SU-DHL-6 (cell line): ENCODE measurements at regions not wholly inside any gene's neighbourhood (a gene's known extent, or its start where the extent isn't known, plus 50 kb on each side); places are given as distances from the start of the nearest gene placed in this dataset.
"Not testable (repeated sequence)": the region's sequence is repeated elsewhere in the genome, so short reads cannot be mapped to it uniquely, and the experiment has no call there.

Experiments
- H2AFZ ChIP-seq: fragments of 200-600 bp; sonication (generic); 2 replicates; pipeline ENCODE4 v1.6.1; 2014; ENCODE audit warnings: low read depth, mild to moderate bottlenecking, moderate library complexity, mixed read lengths, antibody characterized with exemption, low read length; ENCODE audit not compliant: severe bottlenecking
- H3F3A ChIP-seq: fragments of 200-600 bp; shearing (Covaris generic); 2 replicates; pipeline ENCODE4 v1.6.0; 2016; ENCODE audit warnings: antibody characterized with exemption, mild to moderate bottlenecking; ENCODE audit not compliant: insufficient read depth
- H3K27ac ChIP-seq: fragments of 200-600 bp; sonication (generic); 2 replicates; pipeline ENCODE4 v1.5.1; 2016; ENCODE audit warnings: low read depth, mild to moderate bottlenecking, low read length, moderate library complexity, mixed read lengths
- H3K27me3 ChIP-seq: fragments of 200-600 bp; sonication (generic), shearing (Covaris generic); 2 replicates; pipeline ENCODE4 v1.6.0; 2014; ENCODE audit warnings: mild to moderate bottlenecking, low read length
- H3K36me3 ChIP-seq: fragments of 200-600 bp; sonication (generic); 2 replicates; pipeline ENCODE4 v1.6.1; 2014; ENCODE audit warnings: mild to moderate bottlenecking, low read length, mixed read lengths
- H3K4me2 ChIP-seq: fragments of 300-600, 200-600 bp; shearing (Covaris generic), sonication (generic); 2 replicates; pipeline ENCODE4 v1.6.0; 2014; ENCODE audit warnings: low read length, low read depth, mild to moderate bottlenecking; ENCODE audit not compliant: poor library complexity, severe bottlenecking
- H3K4me3 ChIP-seq: fragments of 200-600 bp; sonication (generic); 2 replicates; pipeline ENCODE4 v1.5.1; 2014; ENCODE audit warnings: antibody characterized with exemption, low read length, mild to moderate bottlenecking, mixed read lengths; ENCODE audit not compliant: insufficient read depth, poor library complexity, severe bottlenecking
- H3K79me2 ChIP-seq: fragments of 200-600 bp; sonication (generic); 2 replicates; pipeline ENCODE4 v1.6.1; 2014; ENCODE audit warnings: mild to moderate bottlenecking, low read length, moderate library complexity; ENCODE audit not compliant: insufficient read depth
- H3K9ac ChIP-seq: fragments of 200-600 bp; sonication (generic); 2 replicates; pipeline ENCODE4 v1.7.0; 2014; ENCODE audit warnings: mild to moderate bottlenecking, low read length
- H3K9me2 ChIP-seq: fragments of 200-600 bp; sonication (generic); replicated peaks from 2 replicates; pipeline ENCODE4 v1.6.1; 2014; ENCODE audit warnings: low read length; ENCODE audit not compliant: insufficient read depth
- H3K9me3 ChIP-seq: fragments of 200-600 bp; sonication (generic); 2 replicates; pipeline ENCODE4 v1.6.1; 2014; ENCODE audit warnings: low read length, mixed read lengths; ENCODE audit not compliant: insufficient read depth
- H4K20me1 ChIP-seq: fragments of 200-600 bp; sonication (generic); 2 replicates; pipeline ENCODE4 v1.6.1; 2014; ENCODE audit warnings: low read depth, mild to moderate bottlenecking, antibody characterized with exemption, low read length, moderate library complexity, mixed read lengths
- EZH2phosphoT487 ChIP-seq: fragments of 200-600 bp; sonication (generic), shearing (Covaris generic); conservative IDR thresholded peaks from 2 replicates; pipeline ENCODE4 v1.6.1; 2018; ENCODE audit warnings: mild to moderate bottlenecking, antibody characterized with exemption, low read length, moderate library complexity, mixed read lengths
- TF ChIP-seq, protein P1 (sequence below): fragments of 200-600 bp; sonication (generic); IDR thresholded peaks from one replicate; pipeline ENCODE4 v1.5.1; 2017; ENCODE audit warnings: antibody characterized with exemption, mild to moderate bottlenecking, low read length, moderate library complexity; ENCODE audit not compliant: insufficient read depth, poor library complexity, severe bottlenecking

DNA sequence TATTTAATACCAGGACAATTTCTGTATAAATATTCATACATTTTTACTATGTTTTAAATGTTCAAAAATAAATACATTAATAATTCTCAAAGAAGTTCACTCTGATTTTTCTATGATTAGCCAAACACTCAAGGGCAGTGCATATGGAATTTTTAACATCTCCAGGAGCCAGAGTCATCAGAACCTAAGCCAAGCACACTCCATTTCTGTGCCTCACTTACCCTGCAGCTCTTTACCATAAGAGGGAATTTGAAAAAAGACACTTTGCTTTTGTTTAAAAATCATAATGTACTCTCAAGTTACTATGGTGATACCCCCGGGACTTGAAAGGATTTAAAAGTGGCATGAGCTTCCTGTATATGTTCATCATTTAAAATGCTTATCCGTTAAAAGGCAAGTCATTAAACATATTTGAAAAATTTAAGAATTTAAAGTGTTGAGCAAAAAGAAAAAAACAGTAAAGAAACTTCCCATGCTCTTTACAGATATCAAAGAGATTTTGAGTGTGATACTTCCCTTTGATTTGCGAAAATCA, 747.4 kb upstream of the NECTIN3 start:
- Histone ChIP-seq H3K4me3 (no peak overlapping the region), H3K79me2 (no peaks in the 10 kb centered on the region), H3K9me2 (no peaks in the 10 kb centered on the region), H3K4me2 (no peak overlapping the region), H3K9ac (no peak overlapping the region), H3K27ac (no peak overlapping the region), H3K27me3 (no peaks in the 10 kb centered on the region), H4K20me1 (no peaks in the 10 kb centered on the region), H3F3A (no peaks in the 10 kb centered on the region), H2AFZ (no peak overlapping the region), H3K36me3 (no peaks in the 10 kb centered on the region), H3K9me3 (no peaks in the 10 kb centered on the region)
- TF ChIP-seq, protein P1, sequence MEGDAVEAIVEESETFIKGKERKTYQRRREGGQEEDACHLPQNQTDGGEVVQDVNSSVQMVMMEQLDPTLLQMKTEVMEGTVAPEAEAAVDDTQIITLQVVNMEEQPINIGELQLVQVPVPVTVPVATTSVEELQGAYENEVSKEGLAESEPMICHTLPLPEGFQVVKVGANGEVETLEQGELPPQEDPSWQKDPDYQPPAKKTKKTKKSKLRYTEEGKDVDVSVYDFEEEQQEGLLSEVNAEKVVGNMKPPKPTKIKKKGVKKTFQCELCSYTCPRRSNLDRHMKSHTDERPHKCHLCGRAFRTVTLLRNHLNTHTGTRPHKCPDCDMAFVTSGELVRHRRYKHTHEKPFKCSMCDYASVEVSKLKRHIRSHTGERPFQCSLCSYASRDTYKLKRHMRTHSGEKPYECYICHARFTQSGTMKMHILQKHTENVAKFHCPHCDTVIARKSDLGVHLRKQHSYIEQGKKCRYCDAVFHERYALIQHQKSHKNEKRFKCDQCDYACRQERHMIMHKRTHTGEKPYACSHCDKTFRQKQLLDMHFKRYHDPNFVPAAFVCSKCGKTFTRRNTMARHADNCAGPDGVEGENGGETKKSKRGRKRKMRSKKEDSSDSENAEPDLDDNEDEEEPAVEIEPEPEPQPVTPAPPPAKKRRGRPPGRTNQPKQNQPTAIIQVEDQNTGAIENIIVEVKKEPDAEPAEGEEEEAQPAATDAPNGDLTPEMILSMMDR: no peak
- TF ChIP-seq EZH2phosphoT487: no peak

- Histone ChIP-seq H3K4me3 (no peak overlapping the region), H2AFZ (no peak overlapping the region), H3K9me2 (no peaks in the 10 kb centered on the region), H3K27me3 (no peaks in the 10 kb centered on the region), H3K36me3 (no peaks in the 10 kb centered on the region), H3K9ac (no peak overlapping the region), H4K20me1 (no peaks in the 10 kb centered on the region), H3K79me2 (no peaks in the 10 kb centered on the region), H3K4me2 (no peak overlapping the region), H3K27ac (no peak overlapping the region), H3K9me3 (no peaks in the 10 kb centered on the region), H3F3A (no peaks in the 10 kb centered on the region)
- TF ChIP-seq, protein P1: no peak
- no peak for TF ChIP-seq EZH2phosphoT487
Observed at GRCh38 chr3:110327870-110328269, 743.7 kb upstream of the NECTIN3 start.

- not testable (repeated sequence) for H3K4me2 ChIP-seq, H4K20me1 ChIP-seq, H3F3A ChIP-seq, H3K27ac ChIP-seq, H2AFZ ChIP-seq, H3K9ac ChIP-seq, H3K27me3 ChIP-seq, H3K4me3 ChIP-seq, H3K9me3 ChIP-seq, H3K36me3 ChIP-seq, H3K79me2 ChIP-seq, H3K9me2 ChIP-seq
Observed at GRCh38 chr3:110331562-110331961, 740.1 kb upstream of the NECTIN3 start.

- H3K36me3 ChIP-seq: no peaks in the 10 kb centered on the region
- no peak overlapping the region for H3K27ac ChIP-seq
- no peaks in the 10 kb centered on the region; the same call in 1 of the 2 replicates for H3K9me2 ChIP-seq
- H2AFZ ChIP-seq: no peak overlapping the region
- no peaks in the 10 kb centered on the region for H4K20me1 ChIP-seq
- no peak overlapping the region for H3K4me3 ChIP-seq
- no peak overlapping the region for H3K4me2 ChIP-seq
- no peaks in the 10 kb centered on the region for H3K79me2 ChIP-seq
- H3F3A ChIP-seq: no peaks in the 10 kb centered on the region
- no peaks in the 10 kb centered on the region for H3K9me3 ChIP-seq
- H3K27me3 ChIP-seq: no peaks in the 10 kb centered on the region
- no peak overlapping the region for H3K9ac ChIP-seq
- TF ChIP-seq EZH2phosphoT487: no peak
- TF ChIP-seq, protein P1: no peak
Observed at GRCh38 chr3:110332629-110333028, 739.0 kb upstream of the NECTIN3 start.
